GM10248 (cell line): ENCODE measurements at regions not wholly inside any gene's neighbourhood (a gene's known extent, or its start where the extent isn't known, plus 50 kb on each side); places are given as distances from the start of the nearest gene placed in this dataset.

Source experiments
- CTCF ChIA-PET: fragments of 300-600 bp; sonication (Branson Sonifier 250); formaldehyde crosslinking; extraction: SDS; loops from one replicate; lab custom pipeline; 2021; ENCODE audit warnings: antibody characterized with exemption; lab: Yijun Ruan, JAX
- POLR2A ChIA-PET: fragments of 350-650 bp; sonication (Branson Sonifier 250); formaldehyde crosslinking; extraction: SDS; loops from one replicate; lab custom pipeline; 2020; ENCODE audit warnings: antibody characterized with exemption; lab: Yijun Ruan, JAX
- DNase-seq: peaks from one replicate; pipeline ENCODE4 v3.0.0; 2012; ENCODE audit errors: extremely low spot score
- CTCF ChIP-seq: IDR thresholded peaks from 2 replicates; pipeline ENCODE4 v1.5.1; 2012; ENCODE audit warnings: mild to moderate bottlenecking, low read depth; ENCODE audit errors: extremely low read depth, missing control alignments, control extremely low read depth

GRCh38 chr18:54529444-54529843 lies 61.6 kb upstream of the DYNAP start:
- ChIA-PET CTCF (interaction anchor here (0.6 to 1.3 kb wide), 2 partner anchors 28 to 90 kb away, joined by 3 read pairs; no protein-coding TSS in a partner anchor), POLR2A (no interaction called here)
- TF ChIP-seq CTCF, result no peak
- DNase-seq, result no peak

- no peak for TF ChIP-seq CTCF
- DNase-seq, result no peak
- CTCF ChIA-PET, result no interaction called here
- POLR2A ChIA-PET, result no interaction called here
Observed at GRCh38 chr18:54530285-54530684, 60.8 kb upstream of the DYNAP start.

- ChIA-PET CTCF (no interaction called here), POLR2A (no interaction called here)
- no peak for TF ChIP-seq CTCF
- DNase-seq, result no peak
Observed at GRCh38 chr18:54531402-54532065, 59.5 kb upstream of the DYNAP start.

- CTCF ChIA-PET, result interaction anchor here (0.8 kb wide), 1 partner anchor 33 kb away, joined by 3 read pairs; no protein-coding TSS in a partner anchor
- no peak for TF ChIP-seq CTCF
- POLR2A ChIA-PET, result no interaction called here
- DNase-seq, result no peak
Observed at GRCh38 chr18:54532222-54532621, 58.8 kb upstream of the DYNAP start.

- DNase-seq, result no peak
- POLR2A ChIA-PET, result no interaction called here
- TF ChIP-seq CTCF, result no peak
- CTCF ChIA-PET, result no interaction called here
Observed at GRCh38 chr18:54532962-54533361, 58.1 kb upstream of the DYNAP start.
